HEK293 (cell line): ENCODE measurements at regions not wholly inside any gene's neighbourhood (a gene's known extent, or its start where the extent isn't known, plus 50 kb on each side); places are given as distances from the start of the nearest gene placed in this dataset.

Experiments used
- CTCF ChIP-seq: fragments of 450-650 bp; formaldehyde crosslinking; IDR thresholded peaks from 2 replicates; pipeline ENCODE4 v1.5.1; 2016; ENCODE audit warnings: missing biosample characterization, missing genetic modification characterization
- MEIS1 ChIP-seq: sonication (generic); formaldehyde crosslinking; IDR thresholded peaks from 2 replicates; pipeline ENCODE4 v1.8.1; 2022; ENCODE audit warnings: missing genetic modification reagents, mild to moderate bottlenecking, borderline replicate concordance
- ZFP37 ChIP-seq: fragments of 450-650 bp; formaldehyde crosslinking; IDR thresholded peaks from 2 replicates; pipeline ENCODE4 v1.5.1; 2016; ENCODE audit warnings: missing biosample characterization, missing genetic modification characterization
- ZNF133 ChIP-seq: fragments of 450-650 bp; formaldehyde crosslinking; IDR thresholded peaks from 2 replicates; pipeline ENCODE4 v1.5.1; 2016; ENCODE audit warnings: missing biosample characterization, missing genetic modification characterization
- ZNF394 ChIP-seq: fragments of 450-650 bp; formaldehyde crosslinking; IDR thresholded peaks from 2 replicates; pipeline ENCODE4 v1.5.1; 2016; ENCODE audit warnings: missing biosample characterization, missing genetic modification characterization, mild to moderate bottlenecking, moderate library complexity, borderline replicate concordance
- ZNF398 ChIP-seq: fragments of 450-650 bp; formaldehyde crosslinking; IDR thresholded peaks from 2 replicates; pipeline ENCODE4 v1.5.1; 2017; ENCODE audit warnings: missing biosample characterization, missing genetic modification characterization
- ZNF488 ChIP-seq: fragments of 450-650 bp; formaldehyde crosslinking; IDR thresholded peaks from 2 replicates; pipeline ENCODE4 v1.5.1; 2016; ENCODE audit warnings: missing biosample characterization, missing genetic modification characterization
- ZNF621 ChIP-seq: fragments of 450-650 bp; formaldehyde crosslinking; IDR thresholded peaks from 2 replicates; pipeline ENCODE4 v1.5.1; 2017; ENCODE audit warnings: missing biosample characterization, missing genetic modification characterization
- ZNF629 ChIP-seq: fragments of 450-650 bp; formaldehyde crosslinking; IDR thresholded peaks from 2 replicates; pipeline ENCODE4 v1.5.1; 2017; ENCODE audit warnings: missing biosample characterization, missing genetic modification characterization
- ZNF707 ChIP-seq: fragments of 450-650 bp; formaldehyde crosslinking; IDR thresholded peaks from 2 replicates; pipeline ENCODE4 v1.5.1; 2016; ENCODE audit warnings: missing biosample characterization, missing genetic modification characterization
- ZNF785 ChIP-seq: fragments of 450-650 bp; formaldehyde crosslinking; IDR thresholded peaks from 2 replicates; pipeline ENCODE4 v1.5.1; 2016; ENCODE audit warnings: missing biosample characterization, missing genetic modification characterization
- ZNF843 ChIP-seq: fragments of 450-650 bp; formaldehyde crosslinking; IDR thresholded peaks from 2 replicates; pipeline ENCODE4 v1.5.1; 2016; ENCODE audit warnings: missing biosample characterization, missing genetic modification characterization
- ZSCAN30 ChIP-seq: fragments of 450-650 bp; IDR thresholded peaks from 2 replicates; pipeline ENCODE4 v1.5.1; 2018; ENCODE audit warnings: missing biosample characterization, mild to moderate bottlenecking, missing genetic modification characterization, moderate library complexity

GRCh38 chr5:155522540-155522939 is 509.0 kb downstream of the KIF4B start:
- TF ChIP-seq CTCF (tag by site-specific recombination) (no peak), ZNF843 (tag by site-specific recombination) (no peak), ZNF621 (tag by site-specific recombination) (no peak), ZNF629 (tag by site-specific recombination) (no peak), ZNF133 (no peak), ZNF488 (tag by site-specific recombination) (no peak), ZNF398 (no peak), ZNF707 (tag by site-specific recombination) (no peak), ZNF394 (no peak), ZNF785 (tag by site-specific recombination) (no peak), MEIS1 (CRISPR knock-in tag) (no peak), ZSCAN30 (tag by site-specific recombination) (no peak), ZFP37 (tag by site-specific recombination) (no peak)
